HG03095 (cell line): ENCODE measurements at regions not wholly inside any gene's neighbourhood (a gene's known extent, or its start where the extent isn't known, plus 50 kb on each side); places are given as distances from the start of the nearest gene placed in this dataset.
A peak's percentile ranks its signal among the peaks of the same experiment; 100 is the strongest.

Experiments
- ATAC-seq: cut with Tn5 transposase; IDR thresholded peaks from one replicate; pipeline ENCODE4 v1.9.1; 2021; ENCODE audit warnings: moderate library complexity; ENCODE audit not compliant: unreplicated experiment

DNA sequence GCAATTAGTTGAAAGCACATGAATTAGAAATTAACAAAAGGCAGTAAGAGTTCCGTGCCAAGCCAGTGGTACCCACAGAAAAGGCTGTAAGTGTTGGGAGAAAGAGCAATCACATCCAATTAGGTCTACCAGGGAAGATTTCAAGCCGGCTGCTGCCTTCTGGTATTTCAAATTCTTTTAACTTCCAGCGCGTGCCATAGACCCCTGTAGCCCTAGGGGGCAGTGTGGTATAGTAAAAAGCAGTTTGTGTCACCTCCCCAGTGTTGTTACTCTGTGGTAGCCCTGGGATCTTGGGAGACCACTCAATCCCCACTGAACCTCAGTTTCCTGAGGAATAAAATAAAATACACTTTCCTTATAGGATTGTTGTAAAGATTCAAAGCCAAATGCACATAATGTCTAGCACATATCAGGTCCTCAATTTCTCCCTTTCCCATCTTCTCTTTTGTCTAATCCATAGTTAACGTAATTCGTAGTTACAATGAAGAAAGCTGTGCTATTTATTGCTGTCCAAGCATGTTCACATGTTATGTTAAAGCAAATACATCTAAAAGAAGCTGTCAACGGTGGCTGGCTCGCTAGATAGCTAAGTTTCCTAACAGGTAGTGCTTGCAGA is 230.2 kb downstream of the TDRD3 start:
- ATAC-seq, result peak; percentile 81
